ENCODE measurements at regions not wholly inside any gene's neighbourhood (a gene's known extent, or its start where the extent isn't known, plus 50 kb on each side); places are given as distances from the start of the nearest gene placed in this dataset.

GRCh38 chr13:91272235-91272777 is 75.2 kb upstream of the MIR17HG start:
- no peak for TF ChIP-seq CTCF (conservative IDR thresholded peaks at IDR 0.05)
- TF ChIP-seq EZH2 (IDR thresholded peaks at IDR 0.05; ENCODE audit: low read depth) = no peak
